ENCODE measurements at regions not wholly inside any gene's neighbourhood (a gene's known extent, or its start where the extent isn't known, plus 50 kb on each side); places are given as distances from the start of the nearest gene placed in this dataset.

- no peak overlapping the region for H3K4me3 ChIP-seq
- H3K27ac ChIP-seq: no peak overlapping the region
- TF ChIP-seq POLR2AphosphoS5 (IDR thresholded peaks at IDR 0.05) (no peak), POLR2A (IDR thresholded peaks at IDR 0.05) (no peak), CTCF (IDR thresholded peaks at IDR 0.05 in 8 of 11, conservative IDR thresholded peaks at IDR 0.05 in 3 of 11) (no peak)
- H3K27me3 ChIP-seq (replicated peaks in 1 of 7): no peaks in the 10 kb centered on the region
- intact Hi-C loops (cut with DNase I; ENCODE audit: low total_unique reads): no loop called here
- H3K9me3 ChIP-seq: peaks cover 0 to 9% (median 0%) of the 10 kb centered on the region in 8 donors
- no peaks in the 10 kb centered on the region for H3K36me3 ChIP-seq
- no peak for DNase-seq
- WGBS, 5 donors: 40 to 62% (median 56%) methylated on average over 2 of the region's 2 CpGs
- H3K4me1 ChIP-seq: no peaks in the 10 kb centered on the region
Observed at GRCh38 chr4:43089730-43090129, 197.2 kb downstream of the GRXCR1 start.

GRCh38 chr4:43103048-43103447 is 210.5 kb downstream of the GRXCR1 start:
- TF ChIP-seq CTCF (IDR thresholded peaks at IDR 0.05 in 8 of 11, conservative IDR thresholded peaks at IDR 0.05 in 3 of 11): no peak
- TF ChIP-seq POLR2A (IDR thresholded peaks at IDR 0.05): no peak
- TF ChIP-seq POLR2AphosphoS5 (IDR thresholded peaks at IDR 0.05): no peak
- no peaks in the 10 kb centered on the region for H3K9me3 ChIP-seq
- H3K4me3 ChIP-seq: no peak overlapping the region
- no peak for DNase-seq
- intact Hi-C loops (cut with DNase I; ENCODE audit: low total_unique reads): no loop called here
- H3K27me3 ChIP-seq (replicated peaks in 1 of 7): no peaks in the 10 kb centered on the region
- no peak overlapping the region for H3K27ac ChIP-seq
- WGBS, 5 donors: 65 to 76% (median 69%) methylated on average over 2 of the region's 2 CpGs
- no peaks in the 10 kb centered on the region for H3K4me1 ChIP-seq
- no peaks in the 10 kb centered on the region for H3K36me3 ChIP-seq

GRCh38 chr4:43112139-43112538 is 219.6 kb downstream of the GRXCR1 start:
- H3K27ac ChIP-seq: no peak overlapping the region
- H3K36me3 ChIP-seq: no peaks in the 10 kb centered on the region
- H3K27me3 ChIP-seq (replicated peaks in 1 of 7): no peaks in the 10 kb centered on the region
- peaks cover 0 to 3% (median 0%) of the 10 kb centered on the region in 8 donors for H3K9me3 ChIP-seq
- TF ChIP-seq POLR2A (IDR thresholded peaks at IDR 0.05) (no peak), CTCF (IDR thresholded peaks at IDR 0.05 in 8 of 11, conservative IDR thresholded peaks at IDR 0.05 in 3 of 11) (no peak), POLR2AphosphoS5 (IDR thresholded peaks at IDR 0.05) (no peak)
- intact Hi-C loops (cut with DNase I; ENCODE audit: low total_unique reads): no loop called here
- H3K4me3 ChIP-seq: no peak overlapping the region
- WGBS, 5 donors: 48 to 91% (median 83%) methylated on average over 1 of the region's 1 CpG
- no peaks in the 10 kb centered on the region for H3K4me1 ChIP-seq
- no peak for DNase-seq

GRCh38 chr4:43113196-43113595 is 220.7 kb downstream of the GRXCR1 start:
- H3K27me3 ChIP-seq (replicated peaks in 1 of 7): no peaks in the 10 kb centered on the region
- intact Hi-C loops (cut with DNase I; ENCODE audit: low total_unique reads): no loop called here
- WGBS, 5 donors: 30 to 67% (median 60%) methylated on average over 3 of the region's 3 CpGs
- H3K4me1 ChIP-seq: no peaks in the 10 kb centered on the region
- TF ChIP-seq CTCF (IDR thresholded peaks at IDR 0.05 in 8 of 11, conservative IDR thresholded peaks at IDR 0.05 in 3 of 11) (no peak), POLR2A (IDR thresholded peaks at IDR 0.05) (no peak), POLR2AphosphoS5 (IDR thresholded peaks at IDR 0.05) (no peak)
- no peak overlapping the region for H3K27ac ChIP-seq
- no peaks in the 10 kb centered on the region for H3K36me3 ChIP-seq
- peaks cover 0 to 3% (median 0%) of the 10 kb centered on the region in 8 donors for H3K9me3 ChIP-seq
- no peak for DNase-seq
- H3K4me3 ChIP-seq: no peak overlapping the region
